ENCODE measurements at regions not wholly inside any gene's neighbourhood (a gene's known extent, or its start where the extent isn't known, plus 50 kb on each side); places are given as distances from the start of the nearest gene placed in this dataset.

GRCh38 chrX:39654183-39654925 lies 443.4 kb downstream of the BCOR start:
- Histone ChIP-seq H3K27ac (ENCODE audit: low read depth, low read length) (peak overlapping the region; percentile 74), H3K9ac (ENCODE audit: low read depth, low read length) (peak overlapping the region; percentile 29), H3K36me3 (ENCODE audit: control insufficient read depth, insufficient read depth, low read length) (no peaks in the 10 kb centered on the region), H3K9me3 (ENCODE audit: control insufficient read depth, insufficient read depth, low read length) (no peaks in the 10 kb centered on the region), H3K27me3 (ENCODE audit: control insufficient read depth, insufficient read depth, low read length) (no peaks in the 10 kb centered on the region), H3K4me1 (ENCODE audit: control insufficient read depth, insufficient read depth, low read length) (peaks cover 31% of the 10 kb centered on the region), H3K4me3 (ENCODE audit: low read depth, low read length) (no peak overlapping the region)

- Histone ChIP-seq H3K9me3 (ENCODE audit: control insufficient read depth, insufficient read depth, low read length) (no peaks in the 10 kb centered on the region), H3K4me3 (ENCODE audit: low read depth, low read length) (no peak overlapping the region), H3K9ac (ENCODE audit: low read depth, low read length) (peak overlapping the region; percentile 29), H3K27me3 (ENCODE audit: control insufficient read depth, insufficient read depth, low read length) (no peaks in the 10 kb centered on the region), H3K27ac (ENCODE audit: low read depth, low read length) (peak overlapping the region; percentile 74), H3K36me3 (ENCODE audit: control insufficient read depth, insufficient read depth, low read length) (no peaks in the 10 kb centered on the region), H3K4me1 (ENCODE audit: control insufficient read depth, insufficient read depth, low read length) (peaks cover 31% of the 10 kb centered on the region)
These were observed 442.8 kb downstream of the BCOR start for GRCh38 chrX:39654952-39655351.

- Histone ChIP-seq H3K36me3 (ENCODE audit: control insufficient read depth, insufficient read depth, low read length) (no peaks in the 10 kb centered on the region), H3K4me1 (ENCODE audit: control insufficient read depth, insufficient read depth, low read length) (no peaks in the 10 kb centered on the region), H3K27ac (ENCODE audit: low read depth, low read length) (no peak overlapping the region), H3K9me3 (ENCODE audit: control insufficient read depth, insufficient read depth, low read length) (no peaks in the 10 kb centered on the region), H3K27me3 (ENCODE audit: control insufficient read depth, insufficient read depth, low read length) (no peaks in the 10 kb centered on the region), H3K4me3 (ENCODE audit: low read depth, low read length) (no peak overlapping the region), H3K9ac (ENCODE audit: low read depth, low read length) (no peak overlapping the region)
These were observed 436.4 kb downstream of the BCOR start for GRCh38 chrX:39661116-39661907.

GRCh38 chrX:39665830-39666518 lies 431.8 kb downstream of the BCOR start:
- H3K4me3 ChIP-seq (ENCODE audit: low read depth, low read length), result no peak overlapping the region
- H3K27me3 ChIP-seq (ENCODE audit: control insufficient read depth, insufficient read depth, low read length), result no peaks in the 10 kb centered on the region
- no peaks in the 10 kb centered on the region for H3K9me3 ChIP-seq (ENCODE audit: control insufficient read depth, insufficient read depth, low read length)
- H3K9ac ChIP-seq (ENCODE audit: low read depth, low read length), result no peak overlapping the region
- H3K36me3 ChIP-seq (ENCODE audit: control insufficient read depth, insufficient read depth, low read length), result no peaks in the 10 kb centered on the region
- no peak overlapping the region for H3K27ac ChIP-seq (ENCODE audit: low read depth, low read length)
- H3K4me1 ChIP-seq (ENCODE audit: control insufficient read depth, insufficient read depth, low read length), result no peaks in the 10 kb centered on the region

GRCh38 chrX:39667191-39667590 lies 430.6 kb downstream of the BCOR start:
- no peaks in the 10 kb centered on the region for H3K9me3 ChIP-seq (ENCODE audit: control insufficient read depth, insufficient read depth, low read length)
- H3K36me3 ChIP-seq (ENCODE audit: control insufficient read depth, insufficient read depth, low read length), result no peaks in the 10 kb centered on the region
- no peak overlapping the region for H3K9ac ChIP-seq (ENCODE audit: low read depth, low read length)
- H3K4me1 ChIP-seq (ENCODE audit: control insufficient read depth, insufficient read depth, low read length), result no peaks in the 10 kb centered on the region
- no peak overlapping the region for H3K4me3 ChIP-seq (ENCODE audit: low read depth, low read length)
- H3K27ac ChIP-seq (ENCODE audit: low read depth, low read length), result no peak overlapping the region
- H3K27me3 ChIP-seq (ENCODE audit: control insufficient read depth, insufficient read depth, low read length), result no peaks in the 10 kb centered on the region

- H3K9ac ChIP-seq (ENCODE audit: low read depth, low read length), result no peak overlapping the region
- H3K9me3 ChIP-seq (ENCODE audit: control insufficient read depth, insufficient read depth, low read length), result no peaks in the 10 kb centered on the region
- H3K27ac ChIP-seq (ENCODE audit: low read depth, low read length), result no peak overlapping the region
- H3K27me3 ChIP-seq (ENCODE audit: control insufficient read depth, insufficient read depth, low read length), result no peaks in the 10 kb centered on the region
- H3K4me1 ChIP-seq (ENCODE audit: control insufficient read depth, insufficient read depth, low read length), result no peaks in the 10 kb centered on the region
- no peaks in the 10 kb centered on the region for H3K36me3 ChIP-seq (ENCODE audit: control insufficient read depth, insufficient read depth, low read length)
- H3K4me3 ChIP-seq (ENCODE audit: low read depth, low read length), result no peak overlapping the region
These were observed 429.8 kb downstream of the BCOR start for GRCh38 chrX:39667736-39668482.

- Histone ChIP-seq H3K27ac (ENCODE audit: low read depth, low read length) (no peak overlapping the region), H3K9me3 (ENCODE audit: control insufficient read depth, insufficient read depth, low read length) (no peaks in the 10 kb centered on the region), H3K4me1 (ENCODE audit: control insufficient read depth, insufficient read depth, low read length) (no peaks in the 10 kb centered on the region), H3K9ac (ENCODE audit: low read depth, low read length) (no peak overlapping the region), H3K36me3 (ENCODE audit: control insufficient read depth, insufficient read depth, low read length) (no peaks in the 10 kb centered on the region), H3K27me3 (ENCODE audit: control insufficient read depth, insufficient read depth, low read length) (no peaks in the 10 kb centered on the region), H3K4me3 (ENCODE audit: low read depth, low read length) (no peak overlapping the region)
These were observed 428.1 kb downstream of the BCOR start for GRCh38 chrX:39669668-39670067.

GRCh38 chrX:39670281-39670680 lies 427.5 kb downstream of the BCOR start:
- Histone ChIP-seq H3K27me3 (ENCODE audit: control insufficient read depth, insufficient read depth, low read length) (no peaks in the 10 kb centered on the region), H3K27ac (ENCODE audit: low read depth, low read length) (no peak overlapping the region), H3K4me3 (ENCODE audit: low read depth, low read length) (no peak overlapping the region), H3K4me1 (ENCODE audit: control insufficient read depth, insufficient read depth, low read length) (no peaks in the 10 kb centered on the region), H3K9me3 (ENCODE audit: control insufficient read depth, insufficient read depth, low read length) (no peaks in the 10 kb centered on the region), H3K36me3 (ENCODE audit: control insufficient read depth, insufficient read depth, low read length) (no peaks in the 10 kb centered on the region), H3K9ac (ENCODE audit: low read depth, low read length) (no peak overlapping the region)

- no peak overlapping the region for H3K9ac ChIP-seq (ENCODE audit: low read depth, low read length)
- H3K27ac ChIP-seq (ENCODE audit: low read depth, low read length), result no peak overlapping the region
- H3K4me3 ChIP-seq (ENCODE audit: low read depth, low read length), result no peak overlapping the region
- no peaks in the 10 kb centered on the region for H3K4me1 ChIP-seq (ENCODE audit: control insufficient read depth, insufficient read depth, low read length)
- no peaks in the 10 kb centered on the region for H3K36me3 ChIP-seq (ENCODE audit: control insufficient read depth, insufficient read depth, low read length)
- H3K27me3 ChIP-seq (ENCODE audit: control insufficient read depth, insufficient read depth, low read length), result no peaks in the 10 kb centered on the region
- H3K9me3 ChIP-seq (ENCODE audit: control insufficient read depth, insufficient read depth, low read length), result no peaks in the 10 kb centered on the region
These were observed 425.4 kb downstream of the BCOR start for GRCh38 chrX:39672405-39672804.

GRCh38 chrX:39674490-39675161 lies 423.1 kb downstream of the BCOR start:
- no peak overlapping the region for H3K4me3 ChIP-seq (ENCODE audit: low read depth, low read length)
- H3K36me3 ChIP-seq (ENCODE audit: control insufficient read depth, insufficient read depth, low read length), result no peaks in the 10 kb centered on the region
- H3K27ac ChIP-seq (ENCODE audit: low read depth, low read length), result no peak overlapping the region
- H3K27me3 ChIP-seq (ENCODE audit: control insufficient read depth, insufficient read depth, low read length), result no peaks in the 10 kb centered on the region
- H3K9ac ChIP-seq (ENCODE audit: low read depth, low read length), result no peak overlapping the region
- no peaks in the 10 kb centered on the region for H3K9me3 ChIP-seq (ENCODE audit: control insufficient read depth, insufficient read depth, low read length)
- peaks cover 4% of the 10 kb centered on the region; the same call in 1 of the 2 replicates for H3K4me1 ChIP-seq (ENCODE audit: control insufficient read depth, insufficient read depth, low read length)
